NOMO-1 treated with dmso at 0.1 percent for 144 hours (cell line): ENCODE measurements at regions not wholly inside any gene's neighbourhood (a gene's known extent, or its start where the extent isn't known, plus 50 kb on each side); places are given as distances from the start of the nearest gene placed in this dataset.
"Not testable (repeated sequence)": the region's sequence is repeated elsewhere in the genome, so short reads cannot be mapped to it uniquely, and the experiment has no call there.

Experiments
- DNase-seq: peaks from one replicate; lab custom pipeline; 2025; ENCODE audit not compliant: unreplicated experiment; lab: John Stamatoyannopoulos, UW

- DNase-seq: not testable (repeated sequence)
Measured at GRCh38 chr16:13336907-13337881, 435.8 kb downstream of the SHISA9 start.

- no peak for DNase-seq
Measured at GRCh38 chr16:13338044-13338443, 436.6 kb downstream of the SHISA9 start.

DNA sequence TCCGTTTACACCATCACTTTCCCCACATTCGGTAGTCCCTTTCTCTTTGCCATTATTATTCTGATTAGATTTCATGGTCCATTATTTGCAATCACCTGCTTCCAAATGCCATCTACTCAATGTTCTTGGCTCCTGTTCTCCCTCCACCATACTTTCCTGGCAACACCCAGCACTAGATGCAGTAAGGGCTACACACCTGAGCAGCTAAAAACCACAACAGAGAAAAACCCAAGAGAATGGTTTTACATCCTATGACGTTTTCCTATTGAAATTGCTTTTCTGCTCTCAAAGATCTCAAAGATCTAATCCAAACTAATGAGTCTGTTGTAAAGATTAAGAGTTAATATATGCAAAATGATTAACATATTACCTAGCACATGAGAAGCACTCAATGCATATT is 441.3 kb downstream of the SHISA9 start:
- no peak for DNase-seq

DNA sequence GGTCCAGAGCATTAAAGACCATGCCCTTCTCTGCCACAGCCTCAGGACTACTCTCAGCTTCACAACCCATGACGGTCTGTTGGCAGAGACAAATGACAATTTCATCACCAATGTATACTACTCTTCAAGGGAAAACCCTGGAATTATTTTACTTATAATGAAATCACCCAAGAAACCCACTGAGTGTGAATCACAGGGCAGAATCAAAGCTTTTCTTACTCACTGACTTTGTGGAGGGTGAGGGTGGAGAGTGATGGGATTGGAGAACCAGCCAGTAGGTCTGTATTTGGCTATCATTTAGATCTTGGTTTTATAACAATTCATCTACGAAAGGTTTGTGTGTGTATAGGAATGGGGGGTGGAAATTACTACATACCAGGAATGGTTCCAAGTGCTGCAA is 442.6 kb downstream of the SHISA9 start:
- no peak for DNase-seq

- DNase-seq: no peak
Measured at GRCh38 chr16:13348416-13348815, 447.0 kb downstream of the SHISA9 start.

DNA sequence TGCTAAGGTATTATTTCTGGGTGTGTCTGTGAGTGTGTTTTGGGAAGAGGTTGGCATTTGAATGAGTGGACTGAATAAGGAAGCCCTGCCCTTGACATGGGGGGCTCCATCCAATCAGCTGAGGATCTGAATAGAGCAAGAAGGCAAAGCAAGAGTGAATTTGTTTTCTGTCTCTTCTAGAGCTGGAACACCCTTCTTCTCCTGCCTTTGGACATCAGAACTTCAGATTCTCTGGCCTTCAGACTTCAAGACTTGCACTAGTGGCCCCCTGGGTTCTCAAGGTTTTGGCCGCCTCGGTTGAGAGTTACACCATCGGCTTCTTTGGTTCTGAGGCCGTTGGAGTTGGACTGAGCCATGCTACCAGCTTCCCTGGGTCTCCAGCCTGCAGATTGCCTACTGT is 448.6 kb downstream of the SHISA9 start:
- DNase-seq: no peak

GRCh38 chr16:13351181-13351580 is 449.8 kb downstream of the SHISA9 start:
- no peak for DNase-seq

DNA sequence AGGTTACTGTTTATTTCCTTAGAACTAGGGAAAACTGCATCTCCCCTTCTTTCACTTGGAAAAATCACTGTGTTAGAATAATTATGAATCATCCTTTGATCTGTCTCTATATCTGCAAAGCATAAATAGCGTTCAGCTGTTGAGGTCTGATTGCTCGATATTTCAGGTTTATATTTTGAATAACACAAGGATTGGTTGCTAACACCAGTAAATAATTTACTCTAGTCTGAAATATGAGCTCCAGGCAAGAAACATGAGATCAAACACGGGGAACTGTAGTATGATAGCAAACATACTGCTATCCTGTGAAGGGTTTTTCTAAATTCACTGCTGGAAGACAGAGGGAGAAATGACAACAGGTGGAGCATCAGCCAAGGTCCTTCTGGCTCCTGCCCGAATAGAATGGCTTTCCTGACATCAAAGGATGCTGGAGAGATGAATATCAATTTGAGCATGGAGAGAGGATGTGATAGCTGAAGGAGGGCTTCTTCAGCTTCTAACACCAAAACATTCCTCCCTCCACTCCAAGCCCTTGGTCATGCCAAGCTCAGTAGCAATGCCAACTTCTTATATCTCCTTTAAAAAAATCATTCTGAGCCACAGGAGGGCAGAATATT is 450.3 kb downstream of the SHISA9 start:
- DNase-seq: no peak

DNA sequence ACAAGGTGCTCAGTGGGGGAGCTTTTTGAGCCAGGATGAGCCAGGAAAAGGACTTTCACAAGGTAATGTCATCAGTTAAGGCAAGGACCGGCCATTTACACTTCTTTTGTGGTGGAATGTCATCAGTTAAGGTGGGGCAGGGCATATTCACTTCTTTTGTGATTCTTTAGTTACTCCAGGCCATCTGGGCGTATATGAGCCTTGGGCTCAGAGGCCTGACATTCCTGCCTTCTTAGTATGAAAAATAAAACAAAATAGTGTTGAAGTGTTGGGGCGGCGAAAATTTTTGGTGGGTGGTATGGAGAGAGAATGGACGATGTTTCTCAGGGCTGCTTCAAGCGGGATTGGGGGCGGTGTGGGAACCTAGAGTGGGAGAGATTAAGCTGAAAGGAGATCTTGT is 451.4 kb downstream of the SHISA9 start:
- not testable (repeated sequence) for DNase-seq

GRCh38 chr16:13357842-13358241 is 456.4 kb downstream of the SHISA9 start:
- not testable (repeated sequence) for DNase-seq

- DNase-seq: no peak
Measured at GRCh38 chr16:13359835-13360234, 458.4 kb downstream of the SHISA9 start.

DNA sequence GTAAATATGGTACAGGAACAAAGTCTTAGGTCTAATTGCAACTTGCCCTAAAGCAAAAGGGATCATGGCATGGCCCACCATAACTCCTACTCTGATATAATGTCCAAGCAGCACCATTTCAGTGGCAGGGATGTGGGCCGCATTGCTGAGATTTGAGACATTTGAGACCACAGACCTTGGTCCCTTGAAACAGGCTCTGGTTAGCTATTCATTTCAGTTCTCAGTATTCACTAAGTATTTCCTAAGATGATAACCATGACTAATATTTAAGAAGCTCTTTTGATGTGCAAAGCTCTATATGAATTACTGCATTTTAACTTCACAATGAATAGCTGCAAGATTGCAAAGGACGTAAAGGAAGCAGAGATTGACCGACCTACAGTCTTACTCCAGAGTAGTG is 471.0 kb downstream of the SHISA9 start:
- no peak for DNase-seq

GRCh38 chr16:13376174-13376573 is 474.8 kb downstream of the SHISA9 start:
- DNase-seq: no peak

GRCh38 chr16:13377143-13377542 is 475.7 kb downstream of the SHISA9 start:
- DNase-seq: no peak

DNA sequence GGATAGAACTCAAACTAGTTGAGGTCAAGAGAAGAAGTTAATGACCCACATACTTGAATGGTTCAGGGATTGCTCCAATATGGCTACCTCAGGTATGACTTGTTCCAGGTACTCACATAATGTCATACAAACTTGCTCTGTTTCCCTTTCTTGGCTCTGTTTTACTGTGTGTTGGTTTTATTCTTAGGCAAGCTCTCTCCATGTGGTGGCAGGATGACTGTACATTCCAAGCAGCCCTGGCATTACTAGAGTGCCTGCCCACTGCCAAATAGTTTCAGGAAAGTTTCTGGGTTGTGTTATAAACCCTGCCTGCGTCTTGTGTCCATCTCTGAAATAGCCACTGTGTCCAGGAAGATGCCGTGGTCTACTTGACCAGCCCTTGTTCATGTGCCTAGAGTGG is 476.8 kb downstream of the SHISA9 start:
- no peak for DNase-seq

DNA sequence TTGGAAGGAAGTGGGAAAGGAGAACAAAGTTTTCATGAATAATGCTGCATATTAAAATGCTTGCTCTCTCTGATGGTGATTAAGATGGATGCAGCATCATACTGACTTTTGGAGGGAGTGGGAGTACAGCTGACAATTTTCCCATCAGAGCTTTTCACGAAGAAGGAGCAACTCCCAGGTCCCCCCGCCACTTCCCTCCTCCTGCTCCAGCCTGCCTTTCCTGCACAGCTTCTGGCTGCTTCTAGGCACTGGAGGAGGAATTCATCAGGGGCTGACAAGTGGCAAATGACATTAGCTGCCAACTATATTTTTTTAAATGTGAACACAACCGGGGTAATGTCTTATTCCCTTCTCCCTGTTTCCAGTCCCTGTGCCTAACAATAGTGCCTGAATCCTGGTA is 477.9 kb downstream of the SHISA9 start:
- no peak for DNase-seq

DNA sequence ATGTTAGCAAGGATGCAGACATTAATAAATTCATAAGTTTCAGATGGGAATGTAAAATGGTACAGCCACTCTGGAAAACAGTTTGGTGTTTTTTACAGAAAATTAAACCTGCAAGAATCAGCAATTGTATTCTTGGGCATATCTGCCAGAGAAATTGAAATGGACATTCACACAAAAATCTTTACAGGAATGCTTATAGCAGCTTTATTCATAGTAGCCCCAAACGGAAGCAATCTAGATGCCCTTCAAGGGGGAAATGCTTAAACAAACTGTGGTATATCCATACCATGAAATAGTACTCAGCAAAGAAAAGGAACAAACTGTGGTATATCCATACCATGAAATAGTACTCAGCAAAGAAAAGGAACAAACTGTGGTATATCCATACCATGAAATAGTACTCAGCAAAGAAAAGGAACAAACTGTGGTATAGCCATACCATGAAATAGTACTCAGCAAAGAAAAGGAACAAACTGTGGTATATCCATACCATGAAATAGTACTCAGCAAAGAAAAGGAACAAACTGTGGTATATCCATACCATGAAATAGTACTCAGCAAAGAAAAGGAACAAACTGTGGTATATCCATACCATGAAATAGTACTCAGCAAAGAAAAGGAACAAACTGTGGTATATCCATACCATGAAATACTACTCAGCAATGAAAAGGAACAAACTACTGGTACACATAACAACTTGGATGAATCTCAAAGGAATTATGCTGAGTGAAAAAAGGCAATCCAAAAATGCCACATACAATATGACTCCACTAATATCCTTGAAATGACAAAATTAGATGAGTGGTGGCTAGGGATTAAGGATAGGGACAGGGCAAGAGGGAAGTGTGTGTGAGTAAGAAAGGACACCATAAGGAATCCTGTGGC is 484.0 kb downstream of the SHISA9 start:
- DNase-seq: not testable (repeated sequence)

GRCh38 chr16:13390093-13390985 is 488.9 kb downstream of the SHISA9 start:
- DNase-seq: no peak

DNA sequence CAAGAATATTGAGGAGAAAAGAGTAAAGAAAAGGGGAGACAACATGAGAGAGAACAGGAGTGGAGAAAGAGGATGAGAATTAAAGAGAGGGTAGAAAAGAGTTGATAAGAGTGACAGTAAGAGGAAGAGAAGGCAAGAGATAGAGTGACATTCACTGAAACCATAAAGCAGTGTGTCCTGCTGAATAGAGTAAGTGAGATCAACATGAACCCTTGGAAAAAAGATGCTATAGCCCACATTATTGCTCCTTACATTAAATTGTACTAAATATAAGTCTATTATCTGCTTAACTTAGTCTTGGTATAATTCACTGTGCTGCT is 489.5 kb downstream of the SHISA9 start:
- DNase-seq: no peak

DNA sequence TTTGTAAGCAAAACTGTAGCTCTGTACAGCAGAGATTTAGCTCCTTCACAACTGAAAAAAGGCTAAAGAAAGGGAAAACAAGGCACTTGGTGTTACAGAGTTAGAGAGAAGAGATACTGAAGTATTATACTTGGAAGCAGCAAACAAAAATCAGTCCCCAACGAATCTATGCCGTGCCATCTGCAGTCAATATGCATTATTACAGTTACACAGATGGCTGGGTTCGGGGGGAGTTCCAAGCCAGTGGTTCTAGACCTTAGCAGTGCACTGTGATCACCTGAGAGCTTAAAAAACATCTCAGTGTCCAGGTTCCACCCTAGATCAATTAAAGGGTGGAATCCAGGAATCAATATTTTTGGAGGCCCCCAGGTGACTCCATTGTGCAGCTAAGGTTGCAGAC is 489.9 kb downstream of the SHISA9 start:
- no peak for DNase-seq

- no peak for DNase-seq
Measured at GRCh38 chr16:13392341-13392740, 490.9 kb downstream of the SHISA9 start.
